OCI-LY1 (cell line): ENCODE measurements at regions not wholly inside any gene's neighbourhood (a gene's known extent, or its start where the extent isn't known, plus 50 kb on each side); places are given as distances from the start of the nearest gene placed in this dataset.

Source experiments
- H2AFZ ChIP-seq: fragments of 200-600 bp; sonication (generic), shearing (Covaris generic); 2 replicates; pipeline ENCODE4 v1.6.0; 2014; ENCODE audit warnings: antibody characterized with exemption, mild to moderate bottlenecking, low read length
- H3F3A ChIP-seq: fragments of 200-600 bp; sonication (generic), shearing (Covaris generic); 2 replicates; pipeline ENCODE4 v1.6.0; 2014; ENCODE audit warnings: mild to moderate bottlenecking, antibody characterized with exemption, low read length, moderate library complexity; ENCODE audit not compliant: insufficient read depth
- H3K27ac ChIP-seq: fragments of 200-600 bp; sonication (generic); 2 replicates; pipeline ENCODE4 v1.5.1; 2014; ENCODE audit warnings: low read length, mixed run types, mild to moderate bottlenecking, low read depth; ENCODE audit not compliant: poor library complexity, severe bottlenecking
- H3K27me3 ChIP-seq: fragments of 200-600 bp; sonication (generic); 2 replicates; pipeline ENCODE4 v1.6.0; 2014; ENCODE audit warnings: antibody characterized with exemption, mild to moderate bottlenecking, low read length, moderate library complexity; ENCODE audit not compliant: insufficient read depth
- H3K36me3 ChIP-seq: fragments of 200-600 bp; sonication (generic); 2 replicates; pipeline ENCODE4 v1.6.1; 2014; ENCODE audit warnings: mild to moderate bottlenecking, antibody characterized with exemption, low read length, moderate library complexity, mixed read lengths; ENCODE audit not compliant: insufficient read depth
- H3K4me1 ChIP-seq: fragments of 200-600 bp; sonication (generic); 2 replicates; pipeline ENCODE4 v1.5.1; 2014; ENCODE audit warnings: mild to moderate bottlenecking, low read length, moderate library complexity; ENCODE audit not compliant: insufficient read depth, severe bottlenecking
- H3K4me2 ChIP-seq: fragments of 200-600 bp; sonication (generic), shearing (Covaris generic); 2 replicates; pipeline ENCODE4 v1.6.1; 2014; ENCODE audit warnings: low read length
- H3K4me3 ChIP-seq: fragments of 200-600 bp; sonication (generic); 2 replicates; pipeline ENCODE4 v1.5.1; 2014; ENCODE audit warnings: low read length, low read depth, mild to moderate bottlenecking, mixed read lengths; ENCODE audit not compliant: poor library complexity, severe bottlenecking
- H3K79me2 ChIP-seq: fragments of 200-600 bp; shearing (Covaris generic); 2 replicates; pipeline ENCODE4 v1.6.1; 2016; ENCODE audit warnings: mixed run types, low read length, mixed read lengths; ENCODE audit not compliant: insufficient read depth
- H3K9ac ChIP-seq: fragments of 200-600 bp; sonication (generic), shearing (Covaris generic); 2 replicates; pipeline ENCODE4 v1.6.1; 2014; ENCODE audit warnings: mild to moderate bottlenecking, low read length, mixed read lengths
- H3K9me2 ChIP-seq: fragments of 200-600 bp; sonication (generic), shearing (Covaris generic); 2 replicates; pipeline ENCODE4 v1.6.1; 2014; ENCODE audit warnings: low read depth, mild to moderate bottlenecking, low read length, mixed read lengths
- H3K9me3 ChIP-seq: fragments of 200-600 bp; shearing (Covaris generic); 2 replicates; pipeline ENCODE4 v1.6.1; 2014; ENCODE audit warnings: low read length, mixed read lengths
- H4K20me1 ChIP-seq: fragments of 200-600 bp; sonication (generic), shearing (Covaris generic); 2 replicates; pipeline ENCODE4 v1.6.0; 2016; ENCODE audit warnings: mild to moderate bottlenecking, low read length; ENCODE audit not compliant: insufficient read depth
- EZH2 ChIP-seq: fragments of 200-600 bp; sonication (generic), shearing (Covaris generic); IDR thresholded peaks from 2 replicates; pipeline ENCODE4 v1.8.0; 2017; ENCODE audit warnings: borderline replicate concordance, mixed run types, mild to moderate bottlenecking, antibody characterized with exemption, low read length, moderate library complexity, mixed read lengths
- TF ChIP-seq, protein P1 (sequence below): fragments of 200-600 bp; sonication (generic), shearing (Covaris generic); IDR thresholded peaks from 2 replicates; pipeline ENCODE4 v1.5.1; 2017; ENCODE audit warnings: mild to moderate bottlenecking, antibody characterized with exemption, low read length, moderate library complexity, mixed read lengths

DNA sequence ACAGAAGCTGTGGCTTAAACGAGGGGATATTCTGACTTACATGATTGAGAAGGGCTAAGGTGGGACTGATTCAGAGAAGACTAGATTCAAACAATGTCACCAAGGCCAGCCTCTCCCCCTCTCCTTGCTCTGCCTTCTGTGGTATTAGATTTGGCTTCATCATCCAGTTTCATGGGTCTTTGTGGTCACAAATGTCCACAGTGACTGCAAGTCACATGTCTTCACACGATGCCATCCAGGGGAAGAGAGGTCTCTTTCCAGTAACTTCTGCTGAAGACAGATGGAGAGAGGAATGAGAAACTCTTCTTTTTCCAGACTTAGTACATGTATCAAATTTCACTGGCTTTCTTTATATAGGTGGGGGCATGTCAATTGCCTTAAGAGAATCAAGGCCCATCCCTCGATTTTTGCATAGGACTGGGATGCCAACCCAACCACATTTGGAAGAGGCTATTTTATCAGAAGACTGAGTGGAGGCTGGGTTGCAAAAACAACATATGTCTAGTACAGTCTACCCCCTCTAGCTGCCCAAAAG is 57.3 kb upstream of the HNF1B start:
- Histone ChIP-seq H4K20me1 (no peaks in the 10 kb centered on the region), H3K9me2 (no peaks in the 10 kb centered on the region), H3K79me2 (no peaks in the 10 kb centered on the region), H3K36me3 (no peaks in the 10 kb centered on the region), H3K27ac (no peak overlapping the region), H3K9ac (no peak overlapping the region), H3K4me1 (no peaks in the 10 kb centered on the region), H2AFZ (no peak overlapping the region), H3K4me2 (no peak overlapping the region), H3F3A (no peaks in the 10 kb centered on the region), H3K27me3 (peaks cover 8% of the 10 kb centered on the region; the same call in 1 of the 2 replicates), H3K4me3 (no peak overlapping the region), H3K9me3 (no peaks in the 10 kb centered on the region)
- no peak for TF ChIP-seq EZH2
- TF ChIP-seq, protein P1, sequence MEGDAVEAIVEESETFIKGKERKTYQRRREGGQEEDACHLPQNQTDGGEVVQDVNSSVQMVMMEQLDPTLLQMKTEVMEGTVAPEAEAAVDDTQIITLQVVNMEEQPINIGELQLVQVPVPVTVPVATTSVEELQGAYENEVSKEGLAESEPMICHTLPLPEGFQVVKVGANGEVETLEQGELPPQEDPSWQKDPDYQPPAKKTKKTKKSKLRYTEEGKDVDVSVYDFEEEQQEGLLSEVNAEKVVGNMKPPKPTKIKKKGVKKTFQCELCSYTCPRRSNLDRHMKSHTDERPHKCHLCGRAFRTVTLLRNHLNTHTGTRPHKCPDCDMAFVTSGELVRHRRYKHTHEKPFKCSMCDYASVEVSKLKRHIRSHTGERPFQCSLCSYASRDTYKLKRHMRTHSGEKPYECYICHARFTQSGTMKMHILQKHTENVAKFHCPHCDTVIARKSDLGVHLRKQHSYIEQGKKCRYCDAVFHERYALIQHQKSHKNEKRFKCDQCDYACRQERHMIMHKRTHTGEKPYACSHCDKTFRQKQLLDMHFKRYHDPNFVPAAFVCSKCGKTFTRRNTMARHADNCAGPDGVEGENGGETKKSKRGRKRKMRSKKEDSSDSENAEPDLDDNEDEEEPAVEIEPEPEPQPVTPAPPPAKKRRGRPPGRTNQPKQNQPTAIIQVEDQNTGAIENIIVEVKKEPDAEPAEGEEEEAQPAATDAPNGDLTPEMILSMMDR, result no peak

DNA sequence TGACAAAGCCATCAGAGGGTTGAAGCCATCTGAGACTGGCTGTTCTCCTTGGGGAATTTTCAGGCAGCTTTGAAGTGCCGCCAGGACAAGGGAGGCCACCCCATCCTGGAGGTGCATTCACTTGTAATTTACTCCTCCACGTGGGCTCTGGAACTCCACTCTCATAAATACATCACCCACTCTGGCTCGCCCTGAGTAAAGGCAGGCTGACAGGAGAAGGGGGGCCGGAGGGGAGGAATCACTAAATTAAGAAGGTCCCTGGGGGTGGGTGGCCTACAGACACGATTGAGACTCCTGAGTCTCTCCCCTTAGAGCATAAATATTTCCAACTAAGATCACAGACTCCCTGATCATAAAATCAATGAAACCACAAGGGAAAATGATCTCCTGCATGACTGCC is 56.3 kb upstream of the HNF1B start:
- Histone ChIP-seq H3K4me1 (no peaks in the 10 kb centered on the region), H3K9ac (no peak overlapping the region), H2AFZ (no peak overlapping the region), H3K4me3 (no peak overlapping the region), H3K36me3 (no peaks in the 10 kb centered on the region), H3F3A (no peaks in the 10 kb centered on the region), H3K4me2 (no peak overlapping the region), H4K20me1 (no peaks in the 10 kb centered on the region), H3K79me2 (no peaks in the 10 kb centered on the region), H3K27me3 (peaks cover 8% of the 10 kb centered on the region; the same call in 1 of the 2 replicates), H3K9me2 (no peaks in the 10 kb centered on the region), H3K27ac (no peak overlapping the region), H3K9me3 (no peaks in the 10 kb centered on the region)
- no peak for TF ChIP-seq EZH2
- TF ChIP-seq, protein P1, result no peak

DNA sequence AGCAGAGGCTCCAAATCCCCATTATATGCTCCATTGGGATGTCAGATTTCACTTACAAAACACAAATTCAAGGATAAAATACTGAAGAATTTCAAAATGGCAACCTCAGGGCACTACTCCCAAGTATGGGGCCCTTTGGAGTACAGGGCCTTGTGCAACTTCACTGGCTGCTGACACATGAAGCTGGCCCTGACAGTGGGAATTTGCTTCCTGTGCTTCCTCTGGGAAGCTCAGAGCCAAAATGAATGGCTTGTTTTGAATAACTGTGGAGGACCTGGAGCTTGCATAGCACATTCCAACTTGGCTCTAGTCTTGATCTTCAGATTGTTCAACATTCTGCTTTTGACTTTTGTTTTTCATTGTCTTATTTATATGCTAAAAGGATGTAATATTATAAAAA is 52.3 kb upstream of the HNF1B start:
- H3K79me2 ChIP-seq, result no peaks in the 10 kb centered on the region
- no peak overlapping the region for H3K4me3 ChIP-seq
- H3K4me2 ChIP-seq, result no peak overlapping the region
- no peaks in the 10 kb centered on the region for H3K4me1 ChIP-seq
- no peak overlapping the region for H3K9ac ChIP-seq
- no peaks in the 10 kb centered on the region for H3K9me2 ChIP-seq
- H2AFZ ChIP-seq, result no peak overlapping the region
- no peaks in the 10 kb centered on the region for H3K9me3 ChIP-seq
- no peaks in the 10 kb centered on the region for H3F3A ChIP-seq
- no peaks in the 10 kb centered on the region for H3K36me3 ChIP-seq
- no peaks in the 10 kb centered on the region for H4K20me1 ChIP-seq
- TF ChIP-seq EZH2, result no peak
- TF ChIP-seq, protein P1, result no peak
- H3K27me3 ChIP-seq, result 0 out of 2 replicates have a peak, but pooled peaks cover 4% of the 10 kb centered on the region
- H3K27ac ChIP-seq, result no peak overlapping the region
